ENCODE measurements at regions not wholly inside any gene's neighbourhood (a gene's known extent, or its start where the extent isn't known, plus 50 kb on each side); places are given as distances from the start of the nearest gene placed in this dataset.

- DNase-seq = no peak
Observed at GRCh38 chr22:48137640-48138039, 1375.2 kb downstream of the TBC1D22A start.

GRCh38 chr22:48135592-48135991, 1373.1 kb downstream of the TBC1D22A start:
- DNase-seq = no peak

DNA sequence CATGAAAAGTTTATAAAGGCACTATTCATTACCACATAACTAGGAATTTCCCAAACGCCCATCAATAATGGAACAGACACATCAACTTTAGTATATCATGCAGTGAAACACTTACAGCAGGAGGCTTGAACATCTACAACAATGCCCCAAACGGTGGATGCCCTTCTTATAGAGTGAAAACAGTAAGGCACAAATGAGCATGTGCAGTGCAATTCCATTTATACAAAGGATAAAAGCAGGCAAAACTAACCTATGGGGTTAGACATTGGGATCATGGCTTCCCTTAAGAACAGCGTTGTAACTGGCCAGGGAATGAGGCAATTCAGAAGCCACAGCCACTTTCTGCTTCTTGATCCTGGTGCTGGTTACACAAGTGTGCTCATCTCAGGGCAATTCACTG, 1363.0 kb downstream of the TBC1D22A start:
- DNase-seq = no peak

GRCh38 chr22:48121984-48122383, 1359.5 kb downstream of the TBC1D22A start:
- no peak for DNase-seq

GRCh38 chr22:48118654-48119053, 1356.2 kb downstream of the TBC1D22A start:
- no peak for DNase-seq

GRCh38 chr22:48116871-48117270, 1354.4 kb downstream of the TBC1D22A start:
- no peak for DNase-seq

DNA sequence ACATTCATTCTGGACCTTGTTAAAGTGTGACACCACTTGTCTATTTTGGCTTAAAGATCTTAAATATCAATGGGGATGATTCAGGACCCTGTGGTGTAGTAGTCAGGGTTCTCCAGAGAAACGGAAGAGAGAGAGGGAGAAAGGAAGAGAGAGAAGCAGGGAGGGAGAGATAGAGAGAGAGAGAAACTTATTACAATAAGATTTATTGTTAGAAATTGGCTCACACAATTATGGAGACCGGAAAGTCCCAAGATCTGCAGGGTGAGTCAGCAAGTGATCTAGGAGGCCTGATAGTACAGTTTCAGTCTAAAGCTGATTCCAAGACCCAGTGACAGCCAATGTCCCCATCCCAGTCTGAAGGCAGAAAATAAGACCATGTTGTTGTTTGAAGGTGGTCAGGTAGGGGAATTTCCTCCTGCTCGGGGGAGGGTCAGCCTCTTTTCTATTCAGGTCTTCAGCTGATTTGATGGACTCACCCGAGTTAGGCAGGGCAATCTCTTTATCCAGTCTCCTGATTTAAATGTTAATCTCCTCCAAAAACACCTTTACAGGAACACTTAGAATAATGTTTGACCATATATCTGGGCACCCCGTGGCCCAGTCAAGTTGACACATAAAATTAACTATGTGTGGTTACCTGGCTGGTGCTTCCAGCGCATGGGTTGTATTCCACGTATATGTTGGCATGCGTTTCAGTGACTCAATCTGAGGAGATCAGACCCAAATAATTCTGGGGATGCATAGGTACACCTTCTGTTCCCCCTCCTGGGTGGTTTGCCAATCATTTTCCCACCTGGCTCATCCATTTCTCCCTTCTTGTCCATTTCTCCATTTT, 1350.5 kb downstream of the TBC1D22A start:
- no peak for DNase-seq

DNA sequence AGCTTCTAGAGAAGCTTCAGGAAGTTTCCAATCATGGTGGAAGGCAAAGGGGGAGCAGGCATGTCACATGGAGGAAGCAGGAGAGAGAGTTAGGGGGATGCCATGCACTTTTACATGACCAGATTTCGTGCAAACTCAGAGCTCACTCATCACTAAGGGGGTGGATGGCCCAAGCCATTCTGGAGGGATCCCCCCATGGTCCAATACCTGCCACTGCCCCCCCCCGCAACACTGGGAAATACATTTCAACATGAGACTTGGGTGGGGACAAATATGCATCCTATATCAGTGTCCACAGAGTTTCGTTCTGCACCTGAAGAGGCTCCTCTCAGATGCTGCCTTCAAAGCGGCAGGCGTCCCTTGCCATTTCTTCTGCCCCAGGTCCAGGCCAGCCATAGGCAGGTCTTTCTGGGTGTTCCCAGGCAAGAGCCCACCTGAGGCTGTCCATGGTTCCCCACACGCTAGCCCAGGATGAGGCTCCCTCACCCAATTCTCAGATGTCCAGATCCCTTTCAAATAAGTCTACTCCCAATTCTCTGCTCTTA, 1344.3 kb downstream of the TBC1D22A start:
- no peak for DNase-seq

DNA sequence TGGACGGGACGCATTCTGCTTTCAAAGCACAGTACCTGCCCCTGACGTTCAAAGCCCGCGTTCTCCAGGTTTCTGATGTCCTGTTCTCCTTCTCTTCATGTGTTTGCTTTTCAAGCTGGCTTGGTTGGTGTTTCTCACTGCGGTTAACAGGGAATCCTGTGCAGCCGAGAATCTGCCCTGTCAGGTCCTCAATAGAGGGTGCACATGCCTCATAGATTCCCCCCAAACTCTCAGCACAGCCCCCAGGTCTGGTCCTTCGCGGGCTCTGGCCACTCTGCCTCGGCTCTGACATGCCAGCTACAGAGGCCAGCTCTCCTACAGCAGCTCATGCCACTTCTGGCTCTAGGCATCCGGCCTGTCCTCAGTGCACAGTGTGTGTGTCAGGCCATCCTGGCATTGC, 1343.8 kb downstream of the TBC1D22A start:
- no peak for DNase-seq

GRCh38 chr22:48105259-48105658, 1342.8 kb downstream of the TBC1D22A start:
- DNase-seq = no peak

GRCh38 chr22:48104766-48105165, 1342.3 kb downstream of the TBC1D22A start:
- no peak for DNase-seq

DNA sequence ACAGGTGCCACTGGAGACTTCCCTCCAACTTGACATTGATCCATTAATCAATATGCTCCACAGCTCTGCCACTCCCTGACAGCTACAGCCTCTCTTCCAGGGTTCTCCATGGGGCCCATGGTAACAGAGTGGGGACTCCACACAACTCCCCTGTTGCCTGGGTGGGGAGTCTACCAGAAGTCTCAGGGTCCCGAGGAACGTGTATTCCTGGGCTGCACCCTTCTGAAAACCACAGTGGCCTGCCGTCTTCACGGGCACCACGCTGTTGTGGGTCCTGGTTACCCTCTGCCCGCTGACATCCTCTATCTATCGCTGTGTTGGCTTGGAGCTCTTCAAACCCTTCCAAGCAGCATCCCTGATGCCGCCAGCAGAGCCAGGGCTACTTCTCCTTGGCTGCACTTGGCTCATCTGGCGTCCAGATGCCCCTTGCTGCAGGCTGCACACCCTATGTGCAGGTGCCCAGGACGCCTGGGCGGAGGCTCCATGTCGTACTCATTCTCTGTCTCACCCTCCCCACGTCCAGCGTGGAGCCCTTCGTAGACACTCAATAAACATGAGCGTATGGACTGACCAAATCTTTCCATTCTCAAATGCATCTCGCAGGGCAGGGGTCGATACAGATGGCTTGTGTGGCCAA, 1341.8 kb downstream of the TBC1D22A start:
- DNase-seq = peak in 1 of 2 experiments; percentile 6

- DNase-seq = peak in 1 of 2 experiments; percentile 4
Observed at GRCh38 chr22:48103126-48103875, 1340.9 kb downstream of the TBC1D22A start.

GRCh38 chr22:48102581-48102980, 1340.1 kb downstream of the TBC1D22A start:
- peak in 1 of 2 experiments; percentile 7 for DNase-seq

DNA sequence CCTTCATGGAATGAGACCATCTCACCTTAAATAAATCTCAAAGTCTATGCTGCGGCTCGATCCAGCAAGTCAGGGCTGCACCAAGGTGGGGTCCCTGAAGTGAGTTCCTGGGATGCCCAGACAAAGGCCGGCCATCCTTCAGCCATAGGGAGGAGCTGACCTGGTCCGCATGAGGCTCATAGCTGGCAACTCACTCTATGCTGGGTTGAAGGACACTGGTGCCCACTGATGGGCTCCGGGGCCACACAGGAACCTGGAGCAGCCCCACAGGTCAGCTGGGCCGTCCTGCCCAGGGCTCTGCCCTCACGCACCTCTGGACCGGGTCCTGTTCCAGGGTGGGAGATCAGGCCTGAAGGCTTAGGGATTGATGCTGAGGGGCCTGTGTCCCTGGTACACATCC, 1339.3 kb downstream of the TBC1D22A start:
- no peak for DNase-seq

- no peak for DNase-seq
Observed at GRCh38 chr22:48100685-48101417, 1338.4 kb downstream of the TBC1D22A start.

DNA sequence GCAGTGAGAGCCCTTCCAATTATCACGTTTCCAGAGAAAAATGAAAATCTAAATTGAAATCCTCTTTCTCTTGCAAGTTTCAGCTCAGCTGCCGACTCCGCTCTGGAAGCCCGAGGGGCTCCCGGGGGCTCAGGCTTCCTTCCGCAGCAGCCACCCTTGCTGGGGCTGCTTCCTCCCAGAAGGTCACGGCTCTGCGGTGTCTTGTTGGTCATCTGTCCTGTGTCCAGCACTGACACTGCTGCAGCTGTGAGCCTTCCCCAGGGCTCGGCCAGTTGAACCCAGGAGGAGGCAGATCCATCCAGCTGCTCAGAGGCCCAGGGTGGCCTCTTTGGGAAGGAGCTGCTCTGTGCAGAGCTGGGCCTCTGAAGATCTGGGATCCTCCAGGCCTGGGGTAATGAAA, 1337.2 kb downstream of the TBC1D22A start:
- no peak for DNase-seq

DNA sequence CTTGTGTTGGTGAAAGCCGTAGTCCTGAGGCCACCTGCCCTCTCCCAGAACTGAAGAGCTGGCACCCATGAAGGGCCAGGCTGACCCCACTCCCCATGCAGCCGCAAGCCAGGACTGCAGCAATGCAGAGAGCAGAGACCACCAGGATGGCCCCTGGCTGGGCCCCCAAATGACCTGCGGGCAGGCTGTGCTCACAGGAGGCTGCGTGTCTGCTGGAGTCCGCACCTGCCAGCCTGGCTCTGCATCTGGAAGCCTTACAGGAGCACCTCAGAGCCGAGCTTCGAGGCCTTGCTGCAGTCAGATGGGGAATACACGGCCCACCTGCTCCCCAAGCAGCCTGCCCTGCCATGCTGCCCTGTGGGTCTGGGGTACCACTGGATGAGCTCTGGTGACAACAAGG, 1336.8 kb downstream of the TBC1D22A start:
- no peak for DNase-seq

DNA sequence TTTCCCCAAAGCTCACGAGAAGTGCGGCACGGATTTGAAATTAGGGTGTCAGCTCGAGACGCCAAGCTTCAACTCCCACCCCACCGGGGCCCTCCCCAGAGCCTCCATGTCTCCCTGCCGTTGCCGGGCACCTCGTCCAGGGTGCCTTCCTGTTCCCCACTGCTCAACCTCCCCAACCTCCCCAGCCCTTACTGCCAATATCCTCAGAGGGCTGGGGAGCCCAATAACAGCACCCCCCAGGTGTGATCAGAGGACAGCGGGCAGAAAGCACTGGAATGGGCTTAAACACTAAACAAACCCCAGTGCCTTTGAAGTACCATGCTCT, 1336.4 kb downstream of the TBC1D22A start:
- DNase-seq = no peak

GRCh38 chr22:48098243-48098920, 1335.9 kb downstream of the TBC1D22A start:
- DNase-seq = no peak

- DNase-seq = no peak
Observed at GRCh38 chr22:48097723-48098122, 1335.3 kb downstream of the TBC1D22A start.

Measured in activated T-cell treated with anti-CD3 and anti-CD28 coated beads, Interleukin-2, amount 50 U/mL, for 48 hours (primary cell).